WTC11 (cell line): ENCODE measurements at regions not wholly inside any gene's neighbourhood (a gene's known extent, or its start where the extent isn't known, plus 50 kb on each side); places are given as distances from the start of the nearest gene placed in this dataset.

Source experiments
- ATAC-seq: fragments of 200-7000 bp; cut with Tn5 transposase; 2 replicates; pipeline ENCODE4 v1.10.0; 2021; ENCODE audit warnings: mild to moderate bottlenecking, moderate library complexity
- CTCF ChIA-PET: fragments of 300-600 bp; sonication (Branson Sonifier 250); formaldehyde crosslinking; loops from one replicate; lab custom pipeline; 2021; ENCODE audit warnings: antibody characterized with exemption; lab: Charles Lee
- POLR2A ChIA-PET: fragments of 350-600 bp; sonication (Branson Sonifier 250); formaldehyde crosslinking; loops from one replicate; lab custom pipeline; 2021; ENCODE audit warnings: antibody characterized with exemption; lab: Charles Lee
- DNase-seq: peaks from one replicate; pipeline ENCODE4 v3.0.0; 2021; ENCODE audit warnings: low spot score
- H3K27ac Mint-ChIP-seq: 2 replicates; pipeline ENCODE4 v1.8.0; 2021; ENCODE audit warnings: mixed read lengths
- H3K27me3 Mint-ChIP-seq: 2 replicates; pipeline ENCODE4 v1.8.0; 2021; ENCODE audit warnings: low read depth, mild to moderate bottlenecking, moderate library complexity, mixed read lengths
- H3K36me3 Mint-ChIP-seq: 2 replicates; pipeline ENCODE4 v1.8.0; 2021; ENCODE audit warnings: mixed read lengths
- H3K4me1 Mint-ChIP-seq: 2 replicates; pipeline ENCODE4 v1.8.0; 2022; ENCODE audit warnings: mixed read lengths
- H3K4me3 Mint-ChIP-seq: 2 replicates; pipeline ENCODE4 v1.8.0; 2021; ENCODE audit warnings: mild to moderate bottlenecking, moderate library complexity, mixed read lengths
- H3K9me3 Mint-ChIP-seq: 2 replicates; pipeline ENCODE4 v1.8.0; 2021; ENCODE audit warnings: mixed read lengths
- ATF1 ChIP-seq: sonication (generic); formaldehyde crosslinking; IDR thresholded peaks from 2 replicates; pipeline ENCODE4 v1.8.1; 2023; ENCODE audit warnings: mild to moderate bottlenecking, moderate library complexity, missing genetic modification reagents
- CBFB ChIP-seq: sonication (generic); formaldehyde crosslinking; IDR thresholded peaks from 2 replicates; pipeline ENCODE4 v1.8.1; 2022; ENCODE audit warnings: mild to moderate bottlenecking, low read depth, missing genetic modification reagents
- JAZF1 ChIP-seq: fragments of 250-450 bp; sonication (Bioruptor Pico); IDR thresholded peaks from 2 replicates; pipeline ENCODE4 v1.9.0; 2021; ENCODE audit warnings: moderate library complexity, mild to moderate bottlenecking, inconsistent platforms
- MXD4 ChIP-seq: fragments of 250-450 bp; sonication (Bioruptor Pico); IDR thresholded peaks from 2 replicates; pipeline ENCODE4 v1.8.0; 2021; ENCODE audit warnings: mild to moderate bottlenecking, moderate library complexity, borderline replicate concordance
- MYBL2 ChIP-seq: sonication (generic); formaldehyde crosslinking; IDR thresholded peaks from 2 replicates; pipeline ENCODE4 v1.8.1; 2023; ENCODE audit warnings: mild to moderate bottlenecking, moderate library complexity, missing genetic modification reagents
- ZNF232 ChIP-seq: sonication (generic); formaldehyde crosslinking; IDR thresholded peaks from 2 replicates; pipeline ENCODE4 v1.8.0; 2022; ENCODE audit warnings: mild to moderate bottlenecking, missing genetic modification reagents
- ZNF317 ChIP-seq: sonication (generic); formaldehyde crosslinking; IDR thresholded peaks from 2 replicates; pipeline ENCODE4 v1.8.1; 2023; ENCODE audit warnings: low read depth, mild to moderate bottlenecking, moderate library complexity, missing genetic modification reagents, borderline replicate concordance
- TF ChIP-seq, protein P1 (sequence below): sonication (generic); formaldehyde crosslinking; IDR thresholded peaks from 2 replicates; pipeline ENCODE4 v1.8.1; 2022; ENCODE audit warnings: missing genetic modification reagents, borderline replicate concordance
- TF ChIP-seq, protein P2 (sequence below): fragments of 250-450 bp; sonication (Bioruptor Pico); conservative IDR thresholded peaks from 2 replicates; pipeline ENCODE4 v1.9.0; 2021; ENCODE audit warnings: mild to moderate bottlenecking
- TF ChIP-seq, protein P3 (sequence below): sonication (generic); formaldehyde crosslinking; IDR thresholded peaks from 2 replicates; pipeline ENCODE4 v1.8.0; 2022; ENCODE audit warnings: missing genetic modification reagents
- TF ChIP-seq, protein P4 (sequence below): sonication (generic); formaldehyde crosslinking; IDR thresholded peaks from 2 replicates; pipeline ENCODE4 v1.8.0; 2022; ENCODE audit warnings: mild to moderate bottlenecking, missing genetic modification reagents
- TF ChIP-seq, protein P5 (sequence below): sonication (generic); formaldehyde crosslinking; IDR thresholded peaks from 2 replicates; pipeline ENCODE4 v1.8.1; 2022; ENCODE audit warnings: mild to moderate bottlenecking, missing genetic modification reagents, moderate library complexity, borderline replicate concordance
- TF ChIP-seq, protein P6 (sequence below): sonication (generic); formaldehyde crosslinking; IDR thresholded peaks from 2 replicates; pipeline ENCODE4 v1.8.0; 2022; ENCODE audit warnings: mild to moderate bottlenecking, missing genetic modification reagents
- TF ChIP-seq, protein P7 (sequence below): sonication (generic); formaldehyde crosslinking; IDR thresholded peaks from 2 replicates; pipeline ENCODE4 v1.8.0; 2023; ENCODE audit warnings: missing genetic modification reagents
- TF ChIP-seq, protein P8 (sequence below): sonication (generic); formaldehyde crosslinking; IDR thresholded peaks from 2 replicates; pipeline ENCODE4 v1.8.1; 2023; ENCODE audit warnings: mild to moderate bottlenecking, missing genetic modification reagents, moderate library complexity

DNA sequence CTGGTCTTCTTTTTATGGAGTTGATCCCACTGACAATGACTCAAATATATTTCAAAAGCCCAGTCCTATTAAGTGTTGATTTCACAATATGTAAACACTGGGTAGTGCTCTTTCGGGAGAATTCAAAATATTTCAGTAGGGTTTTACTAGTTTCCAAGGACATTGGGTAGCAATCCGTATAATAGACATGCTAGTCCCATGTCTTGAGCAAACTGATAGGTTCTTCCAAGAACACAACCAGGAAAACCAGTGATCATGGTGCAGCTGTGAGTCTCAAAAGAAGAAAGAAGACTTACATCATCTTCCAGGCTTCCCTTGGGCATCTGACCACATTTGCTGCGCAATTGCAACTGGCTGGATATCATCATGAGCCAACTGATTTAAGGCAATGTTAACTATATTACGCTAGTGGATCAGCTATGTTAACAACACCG is 59.3 kb upstream of the APBB1IP start:
- H3K27me3 Mint-ChIP-seq, result peaks cover 4% of the 10 kb centered on the region
- TF ChIP-seq, protein P1, sequence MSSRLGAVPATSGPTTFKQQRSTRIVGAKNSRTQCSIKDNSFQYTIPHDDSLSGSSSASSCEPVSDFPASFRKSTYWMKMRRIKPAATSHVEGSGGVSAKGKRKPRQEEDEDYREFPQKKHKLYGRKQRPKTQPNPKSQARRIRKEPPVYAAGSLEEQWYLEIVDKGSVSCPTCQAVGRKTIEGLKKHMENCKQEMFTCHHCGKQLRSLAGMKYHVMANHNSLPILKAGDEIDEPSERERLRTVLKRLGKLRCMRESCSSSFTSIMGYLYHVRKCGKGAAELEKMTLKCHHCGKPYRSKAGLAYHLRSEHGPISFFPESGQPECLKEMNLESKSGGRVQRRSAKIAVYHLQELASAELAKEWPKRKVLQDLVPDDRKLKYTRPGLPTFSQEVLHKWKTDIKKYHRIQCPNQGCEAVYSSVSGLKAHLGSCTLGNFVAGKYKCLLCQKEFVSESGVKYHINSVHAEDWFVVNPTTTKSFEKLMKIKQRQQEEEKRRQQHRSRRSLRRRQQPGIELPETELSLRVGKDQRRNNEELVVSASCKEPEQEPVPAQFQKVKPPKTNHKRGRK, result no peak
- TF ChIP-seq, protein P2, sequence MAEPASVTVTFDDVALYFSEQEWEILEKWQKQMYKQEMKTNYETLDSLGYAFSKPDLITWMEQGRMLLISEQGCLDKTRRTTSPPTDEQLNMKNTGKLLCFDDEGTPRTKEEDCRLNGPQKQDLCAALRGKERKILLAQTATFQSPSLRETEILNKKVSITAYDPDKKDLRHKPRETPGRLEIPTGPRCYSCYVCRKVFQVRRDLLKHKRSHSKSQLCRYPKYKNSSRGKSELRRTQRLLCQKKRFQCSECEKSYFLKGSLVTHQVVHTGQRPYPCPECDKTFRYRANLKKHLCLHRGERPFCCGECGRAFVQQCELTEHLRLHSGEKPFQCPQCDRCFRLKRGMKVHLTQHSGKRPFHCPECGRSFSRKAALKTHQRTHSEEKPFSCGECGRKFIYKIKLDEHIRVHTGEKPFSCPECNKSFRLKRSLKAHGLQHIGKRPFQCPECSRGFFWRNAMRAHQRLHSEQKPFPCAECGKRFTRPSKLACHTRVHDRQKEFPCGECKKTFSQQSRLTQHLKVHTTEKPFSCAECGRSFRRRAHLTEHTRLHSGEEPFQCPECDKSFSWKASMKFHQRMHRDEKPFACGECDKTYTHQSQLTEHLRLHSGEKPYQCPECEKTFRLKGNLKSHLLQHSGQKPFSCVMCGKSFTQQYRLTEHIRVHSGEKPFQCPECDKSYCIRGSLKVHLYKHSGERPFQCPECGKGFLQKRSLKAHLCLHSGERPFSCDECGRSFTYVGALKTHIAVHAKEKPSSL (CRISPR knock-in tag), result no peak
- TF ChIP-seq, protein P3, sequence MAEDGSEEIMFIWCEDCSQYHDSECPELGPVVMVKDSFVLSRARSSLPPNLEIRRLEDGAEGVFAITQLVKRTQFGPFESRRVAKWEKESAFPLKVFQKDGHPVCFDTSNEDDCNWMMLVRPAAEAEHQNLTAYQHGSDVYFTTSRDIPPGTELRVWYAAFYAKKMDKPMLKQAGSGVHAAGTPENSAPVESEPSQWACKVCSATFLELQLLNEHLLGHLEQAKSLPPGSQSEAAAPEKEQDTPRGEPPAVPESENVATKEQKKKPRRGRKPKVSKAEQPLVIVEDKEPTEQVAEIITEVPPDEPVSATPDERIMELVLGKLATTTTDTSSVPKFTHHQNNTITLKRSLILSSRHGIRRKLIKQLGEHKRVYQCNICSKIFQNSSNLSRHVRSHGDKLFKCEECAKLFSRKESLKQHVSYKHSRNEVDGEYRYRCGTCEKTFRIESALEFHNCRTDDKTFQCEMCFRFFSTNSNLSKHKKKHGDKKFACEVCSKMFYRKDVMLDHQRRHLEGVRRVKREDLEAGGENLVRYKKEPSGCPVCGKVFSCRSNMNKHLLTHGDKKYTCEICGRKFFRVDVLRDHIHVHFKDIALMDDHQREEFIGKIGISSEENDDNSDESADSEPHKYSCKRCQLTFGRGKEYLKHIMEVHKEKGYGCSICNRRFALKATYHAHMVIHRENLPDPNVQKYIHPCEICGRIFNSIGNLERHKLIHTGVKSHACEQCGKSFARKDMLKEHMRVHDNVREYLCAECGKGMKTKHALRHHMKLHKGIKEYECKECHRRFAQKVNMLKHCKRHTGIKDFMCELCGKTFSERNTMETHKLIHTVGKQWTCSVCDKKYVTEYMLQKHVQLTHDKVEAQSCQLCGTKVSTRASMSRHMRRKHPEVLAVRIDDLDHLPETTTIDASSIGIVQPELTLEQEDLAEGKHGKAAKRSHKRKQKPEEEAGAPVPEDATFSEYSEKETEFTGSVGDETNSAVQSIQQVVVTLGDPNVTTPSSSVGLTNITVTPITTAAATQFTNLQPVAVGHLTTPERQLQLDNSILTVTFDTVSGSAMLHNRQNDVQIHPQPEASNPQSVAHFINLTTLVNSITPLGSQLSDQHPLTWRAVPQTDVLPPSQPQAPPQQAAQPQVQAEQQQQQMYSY (CRISPR knock-in tag), result no peak
- TF ChIP-seq MXD4 (CRISPR knock-in tag) (no peak), CBFB (no peak), JAZF1 (no peak), ATF1 (no peak), ZNF232 (CRISPR knock-in tag) (no peak), ZNF317 (CRISPR knock-in tag) (no peak), MYBL2 (CRISPR knock-in tag) (no peak)
- TF ChIP-seq, protein P4, sequence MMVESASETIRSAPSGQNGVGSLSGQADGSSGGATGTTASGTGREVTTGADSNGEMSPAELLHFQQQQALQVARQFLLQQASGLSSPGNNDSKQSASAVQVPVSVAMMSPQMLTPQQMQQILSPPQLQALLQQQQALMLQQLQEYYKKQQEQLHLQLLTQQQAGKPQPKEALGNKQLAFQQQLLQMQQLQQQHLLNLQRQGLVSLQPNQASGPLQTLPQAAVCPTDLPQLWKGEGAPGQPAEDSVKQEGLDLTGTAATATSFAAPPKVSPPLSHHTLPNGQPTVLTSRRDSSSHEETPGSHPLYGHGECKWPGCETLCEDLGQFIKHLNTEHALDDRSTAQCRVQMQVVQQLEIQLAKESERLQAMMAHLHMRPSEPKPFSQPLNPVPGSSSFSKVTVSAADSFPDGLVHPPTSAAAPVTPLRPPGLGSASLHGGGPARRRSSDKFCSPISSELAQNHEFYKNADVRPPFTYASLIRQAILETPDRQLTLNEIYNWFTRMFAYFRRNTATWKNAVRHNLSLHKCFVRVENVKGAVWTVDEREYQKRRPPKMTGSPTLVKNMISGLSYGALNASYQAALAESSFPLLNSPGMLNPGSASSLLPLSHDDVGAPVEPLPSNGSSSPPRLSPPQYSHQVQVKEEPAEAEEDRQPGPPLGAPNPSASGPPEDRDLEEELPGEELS (CRISPR knock-in tag), result no peak
- TF ChIP-seq, protein P5, sequence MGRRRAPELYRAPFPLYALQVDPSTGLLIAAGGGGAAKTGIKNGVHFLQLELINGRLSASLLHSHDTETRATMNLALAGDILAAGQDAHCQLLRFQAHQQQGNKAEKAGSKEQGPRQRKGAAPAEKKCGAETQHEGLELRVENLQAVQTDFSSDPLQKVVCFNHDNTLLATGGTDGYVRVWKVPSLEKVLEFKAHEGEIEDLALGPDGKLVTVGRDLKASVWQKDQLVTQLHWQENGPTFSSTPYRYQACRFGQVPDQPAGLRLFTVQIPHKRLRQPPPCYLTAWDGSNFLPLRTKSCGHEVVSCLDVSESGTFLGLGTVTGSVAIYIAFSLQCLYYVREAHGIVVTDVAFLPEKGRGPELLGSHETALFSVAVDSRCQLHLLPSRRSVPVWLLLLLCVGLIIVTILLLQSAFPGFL (CRISPR knock-in tag), result no peak
- TF ChIP-seq, protein P6, sequence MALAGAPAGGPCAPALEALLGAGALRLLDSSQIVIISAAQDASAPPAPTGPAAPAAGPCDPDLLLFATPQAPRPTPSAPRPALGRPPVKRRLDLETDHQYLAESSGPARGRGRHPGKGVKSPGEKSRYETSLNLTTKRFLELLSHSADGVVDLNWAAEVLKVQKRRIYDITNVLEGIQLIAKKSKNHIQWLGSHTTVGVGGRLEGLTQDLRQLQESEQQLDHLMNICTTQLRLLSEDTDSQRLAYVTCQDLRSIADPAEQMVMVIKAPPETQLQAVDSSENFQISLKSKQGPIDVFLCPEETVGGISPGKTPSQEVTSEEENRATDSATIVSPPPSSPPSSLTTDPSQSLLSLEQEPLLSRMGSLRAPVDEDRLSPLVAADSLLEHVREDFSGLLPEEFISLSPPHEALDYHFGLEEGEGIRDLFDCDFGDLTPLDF, result no peak
- TF ChIP-seq, protein P7, sequence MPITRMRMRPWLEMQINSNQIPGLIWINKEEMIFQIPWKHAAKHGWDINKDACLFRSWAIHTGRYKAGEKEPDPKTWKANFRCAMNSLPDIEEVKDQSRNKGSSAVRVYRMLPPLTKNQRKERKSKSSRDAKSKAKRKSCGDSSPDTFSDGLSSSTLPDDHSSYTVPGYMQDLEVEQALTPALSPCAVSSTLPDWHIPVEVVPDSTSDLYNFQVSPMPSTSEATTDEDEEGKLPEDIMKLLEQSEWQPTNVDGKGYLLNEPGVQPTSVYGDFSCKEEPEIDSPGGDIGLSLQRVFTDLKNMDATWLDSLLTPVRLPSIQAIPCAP (CRISPR knock-in tag), result no peak
- TF ChIP-seq, protein P8, sequence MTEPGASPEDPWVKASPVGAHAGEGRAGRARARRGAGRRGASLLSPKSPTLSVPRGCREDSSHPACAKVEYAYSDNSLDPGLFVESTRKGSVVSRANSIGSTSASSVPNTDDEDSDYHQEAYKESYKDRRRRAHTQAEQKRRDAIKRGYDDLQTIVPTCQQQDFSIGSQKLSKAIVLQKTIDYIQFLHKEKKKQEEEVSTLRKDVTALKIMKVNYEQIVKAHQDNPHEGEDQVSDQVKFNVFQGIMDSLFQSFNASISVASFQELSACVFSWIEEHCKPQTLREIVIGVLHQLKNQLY (CRISPR knock-in tag), result no peak
- H3K27ac Mint-ChIP-seq, result no peak overlapping the region
- ATAC-seq (no peak), DNase-seq (no peak)
- peaks cover 8% of the 10 kb centered on the region; the same call in 1 of the 2 replicates for H3K36me3 Mint-ChIP-seq
- CTCF ChIA-PET, result no interaction called here
- peaks cover 11% of the 10 kb centered on the region for H3K9me3 Mint-ChIP-seq
- H3K4me3 Mint-ChIP-seq, result no peak overlapping the region
- no peaks in the 10 kb centered on the region for H3K4me1 Mint-ChIP-seq
- POLR2A ChIA-PET, result no interaction called here
